CD1c-positive myeloid dendritic cell (primary cell): ENCODE measurements at regions not wholly inside any gene's neighbourhood (a gene's known extent, or its start where the extent isn't known, plus 50 kb on each side); places are given as distances from the start of the nearest gene placed in this dataset.

Experiments used
- DNase-seq: peaks from one replicate; pipeline ENCODE4 v3.0.0-alpha.2; 2016; ENCODE audit errors: extremely low spot score

DNA sequence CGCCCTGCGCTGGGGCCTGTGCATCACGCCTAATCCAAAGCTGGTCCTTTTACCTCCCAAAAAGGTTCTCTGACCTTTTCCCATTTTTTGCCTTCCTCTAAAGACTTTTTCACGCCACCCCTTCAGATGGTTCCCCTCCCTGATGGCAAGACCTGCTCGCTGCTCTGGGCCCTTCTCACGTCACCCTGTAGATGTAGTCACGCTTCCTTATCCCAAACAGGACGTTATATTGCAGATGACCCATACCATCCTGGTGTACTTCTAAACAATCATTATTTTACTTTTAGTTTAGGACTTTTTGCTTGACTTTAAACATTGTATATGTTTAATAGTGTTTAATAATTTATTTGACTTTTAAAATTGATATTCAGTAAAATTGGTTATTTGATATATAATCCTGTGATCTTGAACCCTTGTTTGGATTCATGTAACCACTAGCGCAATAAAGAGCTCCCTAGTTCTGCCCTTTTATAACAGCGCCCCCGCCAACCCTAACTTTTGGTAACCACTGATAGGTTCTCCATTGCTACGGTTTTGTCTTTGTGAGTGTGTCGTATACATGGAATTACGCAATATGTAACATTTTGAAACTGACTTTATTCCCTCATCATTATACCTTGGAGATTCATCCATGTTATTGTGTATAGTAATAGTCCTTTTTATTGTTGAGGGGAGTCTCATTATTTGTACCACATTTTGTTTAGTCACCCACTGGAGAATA, 159.0 kb upstream of the CHRNA7 start:
- peak; percentile 51 for DNase-seq

- no peak for DNase-seq
Observed at GRCh38 chr15:31871887-31872281, 158.4 kb upstream of the CHRNA7 start.

DNA sequence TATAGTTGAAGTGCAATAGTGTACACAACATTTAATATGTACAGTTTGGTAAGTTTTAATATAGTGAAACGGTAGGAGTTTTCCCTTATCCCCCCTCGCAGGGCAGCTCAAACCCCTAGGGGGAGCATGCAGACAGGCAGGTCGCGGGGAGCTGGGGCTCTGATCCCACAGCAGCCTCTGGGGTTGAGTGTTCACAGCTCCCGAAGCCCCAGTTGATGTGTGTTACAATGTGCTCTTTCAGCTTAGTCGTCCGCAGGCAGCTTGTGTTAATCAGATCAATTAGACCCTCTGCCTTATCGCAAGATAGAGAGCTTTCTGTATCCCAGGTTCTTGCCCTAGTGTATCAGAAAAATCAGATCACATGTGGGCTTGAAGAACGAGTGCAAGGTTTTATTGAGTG, 143.1 kb upstream of the CHRNA7 start:
- no peak for DNase-seq

GRCh38 chr15:31892513-31892912, 137.8 kb upstream of the CHRNA7 start:
- no peak for DNase-seq

DNA sequence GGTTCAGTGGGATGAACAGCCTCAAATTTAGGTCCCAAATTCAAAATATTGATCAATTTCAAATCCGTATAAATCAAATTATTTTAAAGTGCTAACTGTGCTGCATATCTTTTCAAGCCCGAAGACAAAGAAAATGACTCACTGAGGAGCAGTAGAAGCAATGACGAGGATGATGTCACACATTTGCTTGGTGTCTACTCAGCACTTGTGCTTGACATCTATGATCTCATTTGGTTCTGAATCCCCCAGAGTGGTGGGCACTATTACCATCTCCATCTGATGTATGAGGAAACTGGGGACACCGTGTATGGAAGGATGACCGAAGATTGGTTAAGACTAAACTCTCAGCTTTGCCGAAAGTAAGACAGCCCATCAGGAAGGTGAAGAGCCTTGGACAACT, 136.5 kb upstream of the CHRNA7 start:
- no peak for DNase-seq

DNA sequence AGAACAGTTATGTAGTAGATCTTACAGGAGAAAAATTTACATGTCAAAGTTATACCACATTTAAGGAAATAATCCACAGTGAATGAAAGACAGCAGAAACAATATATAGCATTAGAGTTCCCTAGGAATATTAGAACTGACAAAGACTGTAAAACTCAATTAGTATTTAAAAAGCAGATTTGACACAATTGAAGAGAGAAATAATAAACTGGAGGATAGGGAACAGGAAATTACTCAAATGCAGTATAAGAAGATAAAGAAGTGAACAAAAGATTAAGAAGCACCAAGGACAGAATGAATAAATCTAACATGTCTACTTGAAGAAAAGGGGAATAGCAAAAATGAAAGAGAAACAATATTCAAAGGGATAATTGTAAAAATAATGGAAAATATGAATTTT, 132.6 kb upstream of the CHRNA7 start:
- no peak for DNase-seq

GRCh38 chr15:31901501-31901900, 128.8 kb upstream of the CHRNA7 start:
- DNase-seq: no peak

- DNase-seq: no peak
Observed at GRCh38 chr15:31905054-31905453, 125.3 kb upstream of the CHRNA7 start.

DNA sequence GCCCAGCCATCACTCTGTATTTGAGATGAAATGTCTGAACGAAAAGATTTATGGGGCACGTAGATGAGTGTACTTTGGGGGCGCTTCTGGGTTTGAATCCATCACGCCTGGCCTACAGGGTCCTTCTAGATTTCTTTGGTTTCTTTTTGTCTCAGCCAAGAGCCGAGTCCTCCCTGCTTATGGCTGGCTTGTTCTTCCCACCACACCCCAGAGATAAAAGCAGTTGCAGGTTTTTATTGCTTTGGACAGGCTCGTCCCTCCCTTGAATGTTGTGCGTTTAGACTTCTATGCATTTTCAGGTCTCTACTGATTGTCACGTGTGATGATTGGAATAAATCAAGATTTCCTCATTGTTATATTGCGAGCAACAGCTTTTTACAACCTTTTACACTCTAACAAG, 104.8 kb upstream of the CHRNA7 start:
- DNase-seq: no peak

GRCh38 chr15:31930967-31931366, 99.3 kb upstream of the CHRNA7 start:
- DNase-seq: no peak

- no peak for DNase-seq
Observed at GRCh38 chr15:31932576-31932975, 97.7 kb upstream of the CHRNA7 start.

- DNase-seq: no peak
Observed at GRCh38 chr15:31934821-31935220, 95.5 kb upstream of the CHRNA7 start.

DNA sequence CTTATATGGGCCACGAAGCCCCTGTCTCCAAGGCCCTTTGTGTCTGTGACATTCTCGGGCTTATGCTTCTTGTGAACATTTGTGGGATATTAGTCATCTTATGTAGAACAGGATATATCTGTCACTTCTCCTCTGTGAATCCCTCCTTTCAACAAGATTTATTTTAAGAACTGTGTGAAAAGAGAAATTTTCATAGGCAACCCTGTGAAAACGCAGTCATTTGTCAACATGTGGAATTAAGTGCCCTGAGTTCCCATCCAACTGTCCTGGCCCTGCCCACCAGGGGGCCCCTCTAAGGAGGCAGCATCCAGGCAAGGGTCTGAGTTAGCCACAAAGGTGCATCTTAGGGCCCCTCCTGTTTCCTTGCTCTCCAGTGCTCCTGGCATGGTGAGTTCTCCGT, 76.8 kb upstream of the CHRNA7 start:
- DNase-seq: no peak

DNA sequence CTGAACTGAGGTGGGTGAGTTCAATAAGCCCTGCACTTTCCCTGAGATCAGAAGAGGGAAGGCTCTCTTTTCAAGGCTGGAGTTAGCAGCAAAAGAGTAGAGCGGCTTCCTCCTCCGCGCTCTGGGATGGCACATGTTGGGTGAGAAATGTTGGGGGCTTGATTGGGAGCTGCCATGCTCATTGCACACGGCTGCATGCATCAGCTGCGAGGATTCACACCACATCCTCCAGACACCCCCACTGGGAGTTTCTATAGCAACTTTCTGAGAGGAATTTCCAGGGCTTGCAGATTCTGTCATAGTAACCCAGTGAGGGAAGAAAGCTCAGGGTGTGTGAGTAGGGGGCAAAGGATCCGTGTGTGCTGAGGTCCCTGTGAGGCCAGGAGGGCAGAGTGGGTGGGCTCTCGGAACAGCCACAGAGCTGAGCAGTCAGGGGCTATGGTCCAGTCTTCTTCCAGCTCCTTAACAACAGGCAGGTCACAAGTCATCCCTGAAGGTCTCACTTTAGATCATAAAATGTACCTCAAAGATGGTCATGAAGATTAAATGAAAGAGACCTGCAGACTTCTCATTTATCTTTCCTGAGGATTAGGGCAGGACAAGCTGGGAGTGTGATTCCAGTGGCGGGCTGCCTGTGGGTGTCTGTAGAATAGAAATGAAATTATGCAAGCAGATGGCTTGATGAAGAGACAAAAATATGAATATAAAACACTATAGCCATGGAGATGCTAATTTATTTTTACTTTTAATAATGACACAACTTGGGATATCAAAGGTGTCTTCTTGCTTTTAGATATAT, 75.7 kb upstream of the CHRNA7 start:
- DNase-seq: no peak

DNA sequence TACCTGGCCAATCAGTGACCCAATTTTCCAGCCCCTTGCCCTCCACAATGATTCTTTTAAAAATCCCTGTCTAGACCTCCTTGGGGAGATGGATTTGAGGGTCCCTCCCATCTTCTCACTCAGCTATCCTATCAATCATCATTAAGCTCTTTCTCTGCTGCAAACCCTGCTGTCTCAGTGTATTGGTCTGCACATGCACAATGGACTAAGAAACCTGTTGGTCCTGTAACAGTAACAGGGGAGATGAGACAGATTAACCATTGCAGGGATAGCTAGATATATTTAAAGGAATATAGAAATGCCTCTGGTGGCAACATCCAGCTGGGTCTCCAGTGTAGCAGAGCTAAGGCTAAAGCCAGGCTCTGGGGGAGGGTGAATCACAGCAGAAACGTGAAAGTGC, 74.6 kb upstream of the CHRNA7 start:
- no peak for DNase-seq

- no peak for DNase-seq
Observed at GRCh38 chr15:31957581-31957980, 72.7 kb upstream of the CHRNA7 start.

GRCh38 chr15:31964586-31965307, 65.6 kb upstream of the CHRNA7 start:
- no peak for DNase-seq

GRCh38 chr15:31970007-31970406, 60.3 kb upstream of the CHRNA7 start:
- no peak for DNase-seq

- no peak for DNase-seq
Observed at GRCh38 chr15:31973197-31973596, 57.1 kb upstream of the CHRNA7 start.

GRCh38 chr15:31974154-31974794, 56.0 kb upstream of the CHRNA7 start:
- no peak for DNase-seq

DNA sequence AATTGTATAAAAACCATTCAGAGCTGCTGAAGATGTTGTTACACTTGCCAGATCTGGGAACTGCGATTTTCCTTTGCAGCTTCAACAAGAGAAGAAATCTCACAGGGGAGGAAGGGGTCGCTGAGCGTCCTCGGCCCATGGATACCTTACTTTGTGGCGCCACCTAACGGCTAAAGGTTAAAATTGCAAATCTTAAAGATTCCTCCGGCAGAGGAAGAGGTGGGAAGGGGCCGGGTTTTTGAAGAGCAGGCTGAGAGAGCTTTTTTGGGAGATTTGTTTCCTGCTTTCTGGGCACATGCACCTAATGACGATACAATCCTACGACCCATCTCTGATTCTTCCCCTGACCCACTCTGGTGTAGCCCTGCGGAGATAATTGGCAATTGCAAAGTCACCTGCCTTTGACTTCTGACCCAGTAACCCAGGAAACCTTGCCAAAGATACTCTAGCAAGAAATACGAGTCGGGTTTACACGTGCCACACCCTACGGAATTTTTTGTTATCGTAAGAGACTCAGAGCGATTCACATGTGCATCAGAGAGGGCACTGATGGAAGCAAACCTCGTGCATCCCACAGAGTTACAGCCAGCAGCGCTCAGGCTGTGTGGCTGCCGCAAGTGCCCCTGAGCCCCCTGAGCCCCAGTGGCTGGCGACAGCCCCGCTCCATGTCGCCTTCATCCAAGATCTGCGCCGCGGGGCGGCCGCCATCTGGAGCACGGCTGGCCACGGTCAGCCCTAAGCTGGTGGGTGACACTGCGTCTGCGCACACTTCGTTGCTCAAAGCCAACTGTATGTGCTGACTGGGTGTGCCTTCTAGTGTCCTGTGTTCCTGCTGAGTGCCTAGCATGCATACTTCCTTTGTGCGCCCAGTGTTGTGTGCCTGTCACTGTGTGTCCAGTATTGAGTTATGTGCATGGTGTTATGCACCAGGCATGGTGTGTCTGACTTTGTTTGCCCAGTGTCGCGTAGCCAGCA, 55.2 kb upstream of the CHRNA7 start:
- peak; percentile 31 for DNase-seq
